ENCODE measurements at regions not wholly inside any gene's neighbourhood (a gene's known extent, or its start where the extent isn't known, plus 50 kb on each side); places are given as distances from the start of the nearest gene placed in this dataset.

DNA sequence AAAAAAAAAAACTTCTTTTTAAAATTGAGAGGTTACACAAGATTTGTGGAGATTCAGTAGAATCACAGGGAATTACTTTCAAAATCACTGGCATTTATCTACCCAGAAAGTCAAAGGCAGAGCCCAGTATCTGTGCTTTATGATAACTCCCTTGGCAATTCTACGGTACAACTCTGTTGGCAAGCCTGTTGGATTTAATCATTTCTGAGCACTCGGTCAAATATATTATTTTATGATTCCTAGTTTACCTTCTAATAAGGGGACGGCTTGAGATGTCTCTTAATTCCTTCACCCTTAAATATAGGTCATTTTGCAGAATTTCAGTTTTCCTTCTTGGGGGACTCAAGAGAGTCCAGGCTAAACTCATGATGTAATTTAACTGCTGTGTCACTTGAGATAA is 987.6 kb downstream of the EFNB2 start:
- CTCF ChIA-PET = no interaction called here
- TF ChIP-seq MXI1 (IDR thresholded peaks at IDR 0.05; ENCODE audit: borderline replicate concordance, low read depth, low read length) (no peak), MAFK (IDR thresholded peaks at IDR 0.05; ENCODE audit: low read depth, low read length) (no peak)
- BruUV-seq (replicated peaks) = no TSS peak

More for the DNA sequence above, 987.6 kb downstream of the EFNB2 start:
- H3K14ac ChIP-seq (replicated peaks; ENCODE audit: low read depth, low read length) = no peak overlapping the region
- no peak overlapping the region for H2BK5ac ChIP-seq (ENCODE audit: low read depth, low read length, poor library complexity, severe bottlenecking)
- H3K36me3 ChIP-seq (ENCODE audit: control insufficient read depth, insufficient read depth, low read length) = no peaks in the 10 kb centered on the region
- no peaks in the 10 kb centered on the region for H3K9me3 ChIP-seq (ENCODE audit: control insufficient read depth, insufficient read depth, low read length)
- no peak overlapping the region for H2AK9ac ChIP-seq (replicated peaks; ENCODE audit: low read depth, low read length, poor library complexity)
- no peak overlapping the region for H2BK120ac ChIP-seq (ENCODE audit: low read depth, low read length)
- WGBS, 2 experiments (ENCODE audit: extremely low coverage in 2 of 2, insufficient read length in 1 of 2) = no CpG with 5 or more reads among the region's 3 CpGs
- H3K4ac ChIP-seq (ENCODE audit: low read depth, low read length) = no peak overlapping the region
- H3K18ac ChIP-seq (ENCODE audit: low read depth, low read length) = no peak overlapping the region
- H3K27me3 ChIP-seq (ENCODE audit: control insufficient read depth, insufficient read depth, low read length) = no peaks in the 10 kb centered on the region
- no peak overlapping the region for H3K27ac ChIP-seq (ENCODE audit: insufficient read depth, low read length)
- H3K4me2 ChIP-seq (ENCODE audit: low read depth, low read length) = no peak overlapping the region
- H3K56ac ChIP-seq (ENCODE audit: extremely low read depth, insufficient read depth, low read length) = no peak overlapping the region
- no peaks in the 10 kb centered on the region for H3K79me1 ChIP-seq (ENCODE audit: low read depth in 1 of 2, low read length in 2 of 2)
- in situ Hi-C loops (cut with MboI; ENCODE audit: low sequenced_read_pairs) (no loop called here), dilution Hi-C loops (cut with HindIII; ENCODE audit: low sequenced_read_pairs, unreplicated experiment) (no loop called here), intact Hi-C loops (cut with micrococcal nuclease) (no loop called here)
- H3K4me1 ChIP-seq (ENCODE audit: control insufficient read depth, insufficient read depth, low read length) = no peaks in the 10 kb centered on the region
- H4K91ac ChIP-seq (ENCODE audit: insufficient read depth, low read depth, low read length) = no peak overlapping the region
- POLR2A ChIA-PET (ENCODE audit: unreplicated experiment) = no interaction called here
- H2BK20ac ChIP-seq (ENCODE audit: low read depth, low read length) = no peak overlapping the region
- no peak overlapping the region for H2AK5ac ChIP-seq (ENCODE audit: low read depth, low read length)
- H3K9me1 ChIP-seq (ENCODE audit: insufficient read depth, low read length) = no peaks in the 10 kb centered on the region
- no peak overlapping the region for H3K23ac ChIP-seq (ENCODE audit: low read depth, low read length)
- no peak overlapping the region for H3K4me3 ChIP-seq (ENCODE audit: insufficient read depth, low read depth, low read length)
- no peak overlapping the region for H4K8ac ChIP-seq (ENCODE audit: low read depth in 2 of 2, low read length in 2 of 2)
- no peak overlapping the region for H3K9ac ChIP-seq (ENCODE audit: low read depth, low read length)
- H4K5ac ChIP-seq (ENCODE audit: low read depth, low read length) = no peak overlapping the region
- no peak overlapping the region for H2BK15ac ChIP-seq (ENCODE audit: low read depth, low read length)
- DNase-seq = no peak
- no peak overlapping the region for H2AFZ ChIP-seq (replicated peaks; ENCODE audit: low read length, poor library complexity)
- no peaks in the 10 kb centered on the region for H4K20me1 ChIP-seq (ENCODE audit: insufficient read depth, low read length)
- ATAC-seq (ENCODE audit: low read depth) = no peak

Measured in IMR-90 (cell line).